ENCODE measurements at regions not wholly inside any gene's neighbourhood (a gene's known extent, or its start where the extent isn't known, plus 50 kb on each side); places are given as distances from the start of the nearest gene placed in this dataset.

- in situ Hi-C loops (cut with MboI; ENCODE audit: low sequenced_read_pairs, unreplicated experiment): no loop called here
- no peak for TF ChIP-seq CTCF (IDR thresholded peaks at IDR 0.05; ENCODE audit: borderline replicate concordance, control extremely low read depth, extremely low read depth, insufficient read depth, missing control alignments)
- DNase-seq (ENCODE audit: low spot score): no peak
Observed at GRCh38 chr3:59290358-59290757, 240.5 kb upstream of the CFAP20DC start.

- in situ Hi-C loops (cut with MboI; ENCODE audit: low sequenced_read_pairs, unreplicated experiment): no loop called here
- no peak for TF ChIP-seq CTCF (IDR thresholded peaks at IDR 0.05; ENCODE audit: borderline replicate concordance, control extremely low read depth, extremely low read depth, insufficient read depth, missing control alignments)
- DNase-seq (ENCODE audit: low spot score): no peak
Observed at GRCh38 chr3:59289831-59290230, 240.0 kb upstream of the CFAP20DC start.

- DNase-seq (ENCODE audit: low spot score): no peak
- in situ Hi-C loops (cut with MboI; ENCODE audit: low sequenced_read_pairs, unreplicated experiment): no loop called here
- TF ChIP-seq CTCF (IDR thresholded peaks at IDR 0.05; ENCODE audit: borderline replicate concordance, control extremely low read depth, extremely low read depth, insufficient read depth, missing control alignments): no peak
Observed at GRCh38 chr3:59288951-59289350, 239.1 kb upstream of the CFAP20DC start.

GRCh38 chr3:59286791-59287531, 237.1 kb upstream of the CFAP20DC start:
- no peak for DNase-seq (ENCODE audit: low spot score)
- in situ Hi-C loops (cut with MboI; ENCODE audit: low sequenced_read_pairs, unreplicated experiment): no loop called here
- no peak for TF ChIP-seq CTCF (IDR thresholded peaks at IDR 0.05; ENCODE audit: borderline replicate concordance, control extremely low read depth, extremely low read depth, insufficient read depth, missing control alignments)

GRCh38 chr3:59285560-59285959, 235.7 kb upstream of the CFAP20DC start:
- in situ Hi-C loops (cut with MboI; ENCODE audit: low sequenced_read_pairs, unreplicated experiment): no loop called here
- no peak for TF ChIP-seq CTCF (IDR thresholded peaks at IDR 0.05; ENCODE audit: borderline replicate concordance, control extremely low read depth, extremely low read depth, insufficient read depth, missing control alignments)
- no peak for DNase-seq (ENCODE audit: low spot score)

- TF ChIP-seq CTCF (IDR thresholded peaks at IDR 0.05; ENCODE audit: borderline replicate concordance, control extremely low read depth, extremely low read depth, insufficient read depth, missing control alignments): no peak
- DNase-seq (ENCODE audit: low spot score): no peak
- in situ Hi-C loops (cut with MboI; ENCODE audit: low sequenced_read_pairs, unreplicated experiment): no loop called here
Observed at GRCh38 chr3:59284926-59285325, 235.1 kb upstream of the CFAP20DC start.
